ENCODE measurements at regions not wholly inside any gene's neighbourhood (a gene's known extent, or its start where the extent isn't known, plus 50 kb on each side); places are given as distances from the start of the nearest gene placed in this dataset.

GRCh38 chr4:34766935-34767334 lies 1477.4 kb downstream of the ARAP2 start:
- Histone ChIP-seq H2AK5ac (ENCODE audit: insufficient read length, low read length) (no peak overlapping the region), H4K20me1 (ENCODE audit: control insufficient read depth, insufficient read depth, insufficient read length) (no peaks in the 10 kb centered on the region), H3K79me1 (ENCODE audit: insufficient read depth, low read depth, low read length, poor library complexity, severe bottlenecking) (no peaks in the 10 kb centered on the region), H3K4ac (ENCODE audit: low read depth, low read length) (no peak overlapping the region), H3K18ac (ENCODE audit: insufficient read length, low read depth, low read length) (no peak overlapping the region), H4K5ac (ENCODE audit: insufficient read length, low read depth, low read length) (no peak overlapping the region), H3K4me1 (ENCODE audit: insufficient read depth, low read length) (no peaks in the 10 kb centered on the region), H3K56ac (ENCODE audit: insufficient read length, low read depth, low read length) (no peak overlapping the region), H2BK120ac (ENCODE audit: low read depth, low read length, poor library complexity, severe bottlenecking) (no peak overlapping the region), H3K4me2 (ENCODE audit: insufficient read depth, insufficient read length, low read length) (no peak overlapping the region), H3K27ac (ENCODE audit: insufficient read length, low read depth, low read length) (no peak overlapping the region), H3K9me3 (ENCODE audit: control insufficient read depth, low read depth, low read length) (no peaks in the 10 kb centered on the region), H3K23ac (ENCODE audit: insufficient read length, low read depth, low read length) (no peak overlapping the region), H3K9ac (ENCODE audit: extremely low read depth, insufficient read length, low read length) (no peak overlapping the region), H4K91ac (ENCODE audit: insufficient read length, low read depth, low read length) (no peak overlapping the region), H3K14ac (ENCODE audit: insufficient read depth, low read length) (no peak overlapping the region), H3K23me2 (ENCODE audit: insufficient read length, low read depth, low read length, poor library complexity, severe bottlenecking) (no peaks in the 10 kb centered on the region), H2AFZ (ENCODE audit: low read length) (no peak overlapping the region), H3K79me2 (ENCODE audit: insufficient read depth, low read length) (no peaks in the 10 kb centered on the region), H2BK12ac (ENCODE audit: insufficient read length, low read depth, low read length) (no peak overlapping the region), H2BK15ac (ENCODE audit: low read depth, low read length) (no peak overlapping the region), H2BK20ac (ENCODE audit: low read depth, low read length, poor library complexity, severe bottlenecking) (no peak overlapping the region), H2BK5ac (ENCODE audit: insufficient read length, low read length) (no peak overlapping the region), H3T11ph (ENCODE audit: low read length) (no peak overlapping the region), H4K8ac (replicated peaks; ENCODE audit: insufficient read length, low read depth, low read length) (no peak overlapping the region), H3K27me3 (ENCODE audit: insufficient read depth, low read length) (no peaks in the 10 kb centered on the region)
- H3K27me3 Mint-ChIP-seq (ENCODE audit: low read depth): no peaks in the 10 kb centered on the region
- TF ChIP-seq, protein P1, sequence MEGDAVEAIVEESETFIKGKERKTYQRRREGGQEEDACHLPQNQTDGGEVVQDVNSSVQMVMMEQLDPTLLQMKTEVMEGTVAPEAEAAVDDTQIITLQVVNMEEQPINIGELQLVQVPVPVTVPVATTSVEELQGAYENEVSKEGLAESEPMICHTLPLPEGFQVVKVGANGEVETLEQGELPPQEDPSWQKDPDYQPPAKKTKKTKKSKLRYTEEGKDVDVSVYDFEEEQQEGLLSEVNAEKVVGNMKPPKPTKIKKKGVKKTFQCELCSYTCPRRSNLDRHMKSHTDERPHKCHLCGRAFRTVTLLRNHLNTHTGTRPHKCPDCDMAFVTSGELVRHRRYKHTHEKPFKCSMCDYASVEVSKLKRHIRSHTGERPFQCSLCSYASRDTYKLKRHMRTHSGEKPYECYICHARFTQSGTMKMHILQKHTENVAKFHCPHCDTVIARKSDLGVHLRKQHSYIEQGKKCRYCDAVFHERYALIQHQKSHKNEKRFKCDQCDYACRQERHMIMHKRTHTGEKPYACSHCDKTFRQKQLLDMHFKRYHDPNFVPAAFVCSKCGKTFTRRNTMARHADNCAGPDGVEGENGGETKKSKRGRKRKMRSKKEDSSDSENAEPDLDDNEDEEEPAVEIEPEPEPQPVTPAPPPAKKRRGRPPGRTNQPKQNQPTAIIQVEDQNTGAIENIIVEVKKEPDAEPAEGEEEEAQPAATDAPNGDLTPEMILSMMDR (conservative IDR thresholded peaks at IDR 0.05): no peak
- H3K9me3 Mint-ChIP-seq: no peaks in the 10 kb centered on the region
- H3K27ac Mint-ChIP-seq: no peak overlapping the region
- DNase-seq: no peak
- H3K4me1 Mint-ChIP-seq: peaks cover 3 to 8% of the 10 kb centered on the region in 2 experiments; a peak in 1 of 4 replicates
- H3K4me3 Mint-ChIP-seq: no peak overlapping the region
- no peaks in the 10 kb centered on the region for H3K36me3 Mint-ChIP-seq (ENCODE audit: insufficient read depth in 1 of 3, low read depth in 3 of 3)
- WGBS (ENCODE audit: extremely low coverage, insufficient read length, low lambda C conversion rate): no CpG with 5 or more reads among the region's 1 CpG

Data from H9 (cell line).